M059J (cell line): ENCODE measurements at regions not wholly inside any gene's neighbourhood (a gene's known extent, or its start where the extent isn't known, plus 50 kb on each side); places are given as distances from the start of the nearest gene placed in this dataset.
"Not testable (repeated sequence)": the region's sequence is repeated elsewhere in the genome, so short reads cannot be mapped to it uniquely, and the experiment has no call there.

Experiments used
- DNase-seq: peaks from one replicate; pipeline ENCODE4 v3.0.0-alpha.2; 2012; ENCODE audit warnings: low read depth

DNA sequence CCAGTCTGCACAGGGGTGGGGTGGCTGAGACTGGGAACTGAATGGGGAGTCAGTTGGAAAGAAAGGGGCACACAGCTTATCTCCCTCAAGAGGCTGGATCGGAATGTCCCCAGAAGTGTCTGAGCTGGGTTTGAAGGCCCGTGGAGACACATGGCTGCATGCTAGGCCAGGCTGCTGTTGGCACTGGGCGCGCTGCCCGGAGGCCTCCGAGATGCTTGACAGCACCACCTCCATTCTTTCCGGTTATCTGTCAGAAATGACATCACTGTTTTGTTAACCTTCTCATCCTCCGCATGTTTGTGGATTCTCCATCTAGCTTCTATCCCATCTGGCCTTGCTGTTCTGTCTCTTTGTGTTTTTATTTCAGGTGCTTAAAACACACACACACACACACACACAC lies 85.5 kb downstream of the APIP start:
- DNase-seq = peak; percentile 23

DNA sequence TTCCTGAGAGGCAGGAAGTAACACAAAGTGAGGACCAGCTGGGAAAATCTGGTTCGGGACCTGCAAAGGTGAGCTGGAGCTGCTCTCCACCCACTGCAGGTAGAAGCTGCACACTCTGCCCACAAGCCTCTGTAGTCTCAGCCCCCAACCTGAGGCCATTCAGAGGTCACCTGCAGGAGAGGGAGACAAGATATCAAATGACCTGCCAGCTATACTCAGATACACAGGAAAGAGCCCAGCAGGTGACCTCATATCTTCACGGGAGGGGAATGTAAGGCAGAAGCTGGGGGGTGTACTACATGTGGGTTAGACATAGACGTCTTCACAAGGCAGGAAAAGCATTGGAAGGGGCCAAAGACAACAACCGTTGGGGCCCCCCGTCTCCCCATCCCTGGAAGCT lies 86.1 kb downstream of the APIP start:
- no peak for DNase-seq

DNA sequence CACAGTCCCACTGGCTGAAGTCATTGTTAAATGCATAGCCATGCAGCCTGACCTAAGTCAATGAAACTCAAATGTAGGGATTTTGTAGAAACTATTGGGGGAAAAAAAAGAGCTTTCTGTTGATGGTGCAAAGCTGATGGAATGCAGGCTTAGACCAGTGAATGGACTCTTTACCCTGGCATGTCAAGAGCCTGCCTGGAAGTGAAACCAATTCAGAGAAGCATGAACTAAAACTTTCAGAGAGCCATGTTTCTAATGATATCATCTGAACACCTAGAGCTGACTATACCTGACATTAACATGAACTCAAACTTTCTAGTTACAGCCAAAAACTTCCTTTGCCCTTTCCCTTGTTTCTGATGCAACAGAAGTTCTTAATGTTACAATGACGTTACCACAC lies 89.0 kb downstream of the APIP start:
- DNase-seq = no peak

DNA sequence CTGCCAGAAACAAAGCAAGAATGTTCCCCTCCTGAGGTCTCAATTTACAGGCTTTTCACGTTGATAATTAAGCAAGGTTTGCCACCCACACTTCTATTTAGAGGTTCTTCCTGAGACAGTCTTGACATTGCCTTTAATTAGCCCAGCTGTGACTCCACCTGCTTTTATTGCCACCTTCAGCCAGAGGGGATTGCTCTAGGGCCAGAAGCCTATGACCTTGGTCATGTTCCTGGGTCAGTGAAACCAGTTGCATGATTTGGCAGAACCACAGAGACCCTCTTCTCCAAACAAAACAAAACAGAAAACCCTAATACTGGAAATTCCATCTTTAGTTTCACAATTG lies 89.8 kb downstream of the APIP start:
- DNase-seq = no peak

DNA sequence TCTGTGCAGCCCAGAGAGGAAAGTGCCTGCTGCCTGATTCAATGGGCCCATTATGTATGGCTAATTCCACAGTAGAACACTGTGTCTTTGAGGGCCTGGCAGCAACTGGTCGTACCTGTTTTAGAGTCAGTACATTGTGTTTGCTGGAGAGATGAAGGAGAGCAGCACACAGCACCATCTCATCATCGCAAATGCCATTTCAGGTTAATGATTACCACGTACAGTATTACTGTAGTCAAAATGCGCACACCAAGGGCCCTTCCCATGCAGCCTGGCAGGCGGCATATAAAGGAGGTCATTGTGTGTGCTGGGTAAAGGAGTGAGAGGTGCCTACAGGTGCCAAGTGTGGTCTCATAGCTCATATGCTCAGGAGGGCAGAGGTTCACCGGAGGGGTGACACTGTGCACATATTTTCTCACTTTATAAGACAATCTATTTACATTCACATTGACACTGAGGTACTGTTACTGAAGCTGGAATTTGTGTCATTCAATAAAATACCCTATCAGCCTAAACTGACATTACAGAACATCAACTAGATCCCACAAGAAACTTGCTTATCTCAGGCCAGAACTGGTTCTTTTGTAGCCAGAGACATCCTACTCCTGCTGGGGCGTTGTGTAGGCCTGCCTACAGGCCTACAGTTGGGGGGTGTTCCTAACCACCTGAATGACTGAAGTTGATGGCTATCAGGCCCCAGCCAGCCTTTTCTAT lies 90.4 kb downstream of the APIP start:
- DNase-seq = no peak

DNA sequence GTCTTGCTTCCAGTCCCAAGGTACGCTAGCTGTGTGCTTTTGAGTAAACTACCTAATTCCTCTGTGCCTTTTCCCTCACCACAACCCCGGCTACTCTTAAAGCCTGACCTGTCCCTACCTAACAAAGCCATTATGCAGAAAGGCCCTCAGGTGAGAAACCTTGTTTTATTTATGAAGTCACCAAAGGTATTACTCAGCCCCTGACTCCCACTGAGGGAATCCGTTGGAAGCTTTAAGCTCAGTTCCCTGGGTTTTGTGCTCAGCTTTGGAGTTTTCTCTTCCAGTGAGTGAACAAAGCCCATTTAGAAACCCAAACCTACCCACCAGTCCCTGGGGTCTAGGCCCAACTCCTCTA lies 90.9 kb downstream of the APIP start:
- DNase-seq = no peak

DNA sequence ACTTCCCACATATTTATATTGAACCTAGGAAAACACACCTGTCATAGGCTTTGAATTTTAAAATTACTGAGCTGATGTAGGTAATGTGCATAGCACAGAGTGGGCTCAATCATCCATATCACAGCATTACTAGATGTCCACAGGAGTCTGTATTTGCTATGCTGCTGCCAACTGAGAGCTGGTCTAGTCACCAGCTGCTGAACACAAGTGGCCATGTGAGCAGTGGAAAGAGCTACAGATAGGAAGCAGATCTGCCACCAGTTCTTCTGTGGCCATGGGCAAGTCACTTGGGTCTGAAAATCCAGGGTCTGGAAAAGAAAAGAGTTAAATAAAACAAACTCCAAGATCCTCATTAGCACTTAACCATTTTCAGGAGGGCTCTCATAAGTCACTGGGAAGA lies 91.8 kb downstream of the APIP start:
- DNase-seq = no peak

DNA sequence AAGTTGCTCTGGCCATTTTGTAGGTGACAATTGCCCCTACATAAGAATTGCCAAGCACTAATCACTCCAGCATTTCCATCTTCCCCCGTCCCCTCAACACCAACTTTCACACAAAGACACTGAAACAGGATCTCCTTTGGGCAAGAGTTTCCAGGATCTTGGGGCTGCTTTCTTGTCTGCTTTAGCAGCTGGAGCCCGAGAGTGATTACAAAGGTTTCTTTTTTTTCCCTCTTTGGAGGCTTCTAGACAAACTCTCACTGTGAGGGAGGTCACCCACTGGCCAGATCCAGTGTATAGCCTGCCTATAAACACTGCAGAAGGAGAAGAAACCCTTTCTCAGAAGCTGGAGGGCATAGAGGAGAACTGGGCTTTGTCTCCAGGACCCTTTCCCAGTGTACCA lies 92.5 kb downstream of the APIP start:
- DNase-seq = no peak

DNA sequence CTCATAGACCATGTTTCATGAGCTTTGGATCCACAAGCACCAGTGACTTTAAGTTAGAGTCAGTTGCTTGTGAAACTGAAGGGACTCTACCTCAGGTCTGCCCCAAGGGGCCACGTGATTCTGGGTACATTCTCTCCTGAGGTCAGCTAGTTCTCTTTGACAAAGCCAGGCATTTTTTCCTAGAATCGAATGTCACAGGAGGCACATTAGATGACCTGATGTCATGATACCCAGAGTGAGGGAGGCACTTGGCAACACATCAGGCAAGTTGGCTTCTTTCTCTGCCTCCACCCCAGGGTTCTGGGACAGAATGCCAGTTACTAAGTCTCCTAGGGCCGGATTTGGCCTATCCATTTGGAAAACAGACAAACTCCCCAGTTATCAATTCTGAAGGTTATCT lies 93.0 kb downstream of the APIP start:
- DNase-seq = no peak

DNA sequence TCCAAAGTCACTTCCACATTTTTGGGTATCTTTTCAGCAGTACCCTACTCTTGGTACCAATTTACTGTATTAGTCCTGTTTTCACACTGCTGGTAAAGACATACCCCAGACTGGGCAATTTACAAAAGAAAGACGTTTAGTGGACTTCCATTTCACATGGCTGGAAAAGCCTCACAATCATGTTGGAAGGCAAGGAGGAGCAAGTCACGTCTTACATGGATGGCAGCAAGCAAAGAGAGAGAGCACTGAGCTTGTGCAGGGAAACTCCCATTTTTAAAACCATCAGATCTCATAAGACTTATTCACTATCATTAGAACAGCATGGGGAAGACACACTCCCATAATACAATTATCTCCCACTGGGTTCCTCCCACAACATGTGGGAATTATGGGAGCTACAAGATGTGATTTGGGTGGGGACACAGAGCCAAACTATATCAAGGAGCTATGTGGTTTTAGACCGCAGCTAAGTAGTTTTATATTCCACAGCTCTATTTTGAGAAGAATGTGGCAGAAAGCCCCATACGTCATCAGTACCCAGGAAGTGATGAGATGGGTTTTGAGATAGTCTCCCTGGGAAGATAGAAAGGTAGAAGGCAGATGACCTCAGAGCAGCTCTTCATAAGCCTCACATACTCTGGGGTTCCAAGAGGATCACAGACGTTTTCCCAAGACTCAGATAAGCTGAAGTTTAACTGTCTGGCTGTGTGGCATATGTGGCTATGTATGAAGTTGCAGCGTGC lies 96.3 kb downstream of the APIP start:
- peak; percentile 48 for DNase-seq

DNA sequence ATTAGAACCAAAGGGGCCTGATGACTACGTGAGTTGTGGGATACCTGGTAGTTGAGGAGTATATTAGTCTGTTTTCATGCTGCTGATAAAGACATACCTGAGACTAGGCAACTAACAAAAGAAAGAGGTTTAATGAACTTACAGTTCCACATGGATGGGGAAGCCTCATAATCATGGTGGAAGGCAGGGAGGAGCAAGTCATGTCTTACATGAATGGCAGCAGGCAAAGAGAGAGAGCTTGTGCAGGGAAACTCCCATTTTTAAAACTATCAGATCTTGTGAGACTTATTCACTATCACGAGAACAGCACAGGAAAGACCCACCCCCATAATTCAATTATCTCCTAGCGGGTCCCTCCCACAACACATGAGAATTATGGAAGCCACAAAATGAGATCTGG lies 98.4 kb downstream of the APIP start:
- not testable (repeated sequence) for DNase-seq

DNA sequence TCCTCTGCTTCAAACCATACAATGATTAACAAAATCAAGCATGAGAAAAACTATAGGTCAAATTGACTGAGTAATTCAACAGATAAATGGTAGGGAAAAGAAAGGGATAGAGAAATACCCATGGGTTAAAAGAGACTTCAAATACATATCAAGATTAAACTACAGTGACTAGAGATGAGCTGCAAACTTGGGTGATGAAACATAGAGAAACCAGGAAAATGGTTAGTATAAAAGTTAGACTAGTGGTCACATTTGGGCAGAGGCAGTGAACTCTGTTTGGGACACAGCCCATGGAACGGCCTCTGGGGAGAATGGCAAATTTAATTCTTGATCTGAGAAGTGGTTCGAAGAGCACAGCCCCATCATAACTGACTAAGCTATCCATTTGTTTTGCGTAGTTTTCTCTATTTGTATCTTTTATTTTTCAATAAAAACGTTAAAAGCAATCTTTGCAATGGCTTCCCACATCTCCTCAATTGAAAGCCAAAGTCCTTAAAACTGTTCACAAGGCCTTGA lies 99.4 kb downstream of the APIP start:
- no peak for DNase-seq

DNA sequence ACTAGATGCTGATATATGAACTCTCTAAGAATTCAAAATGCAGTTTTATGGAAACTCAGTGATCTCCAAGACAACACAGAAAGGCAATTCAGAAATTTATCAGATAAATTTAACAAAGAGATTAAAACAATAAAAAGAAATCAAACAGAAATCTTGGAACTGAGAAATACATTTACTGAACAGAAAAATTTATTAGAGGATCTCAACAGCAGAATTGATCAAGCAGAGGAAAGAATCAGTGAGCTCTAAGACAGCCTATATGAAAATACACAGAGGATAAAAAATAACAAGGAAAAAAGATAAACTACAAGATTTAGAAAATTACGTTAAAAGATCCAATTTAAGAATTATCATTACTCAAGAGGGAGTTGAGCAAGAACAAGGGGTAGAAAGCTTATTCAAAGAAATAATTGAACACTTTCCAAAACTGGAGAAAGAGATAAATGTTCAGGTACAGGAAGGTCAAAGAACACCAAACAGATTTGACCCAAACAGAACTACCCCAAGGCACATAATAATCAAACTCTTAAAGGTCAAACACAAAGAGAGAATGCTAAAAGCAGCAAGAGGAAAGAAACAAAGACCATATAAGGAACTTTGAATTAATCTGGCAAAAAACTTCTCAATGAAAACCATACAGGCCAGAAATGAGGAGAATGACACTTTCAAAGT lies 103.1 kb downstream of the APIP start:
- DNase-seq = no peak

DNA sequence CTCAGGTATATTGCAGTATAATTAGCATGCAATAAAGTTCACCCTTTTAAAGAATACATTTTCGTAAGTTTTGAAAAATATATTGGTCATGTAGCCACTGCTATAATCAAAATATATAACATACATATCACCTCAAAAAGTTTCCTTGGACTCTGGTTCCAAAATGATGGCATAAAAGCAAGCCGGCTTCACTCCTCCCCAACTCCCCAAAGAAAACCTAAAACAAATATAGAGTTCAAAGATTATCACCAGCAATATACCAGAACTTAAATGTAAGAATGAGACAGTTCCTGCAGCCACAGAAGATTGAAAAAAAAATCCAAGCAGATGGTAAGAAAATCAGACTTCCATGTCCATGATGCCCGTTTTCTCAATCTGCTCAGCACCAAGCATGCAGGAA lies 104.3 kb downstream of the APIP start:
- DNase-seq = no peak

DNA sequence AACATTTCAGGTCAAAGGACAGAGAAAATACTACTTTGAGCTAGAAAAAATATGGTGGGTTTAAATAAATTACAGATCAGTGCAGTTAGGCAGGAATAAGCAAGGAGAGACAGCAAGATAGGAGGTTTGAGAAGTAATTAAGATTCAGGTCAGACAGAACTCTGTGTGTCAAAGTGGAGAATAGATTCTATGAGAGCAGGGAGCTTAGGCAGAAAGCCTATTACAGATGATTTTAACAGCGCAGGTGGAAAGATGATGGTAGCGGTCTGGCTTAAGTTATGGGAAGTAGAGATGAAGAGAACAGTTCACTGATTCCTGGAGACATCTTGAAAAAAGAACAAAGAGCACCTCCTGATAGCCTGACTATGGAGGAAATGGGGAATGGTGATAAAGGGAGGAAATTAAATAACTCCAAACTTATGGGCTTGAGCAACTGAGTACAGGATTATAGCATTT lies 106.0 kb downstream of the APIP start:
- no peak for DNase-seq

DNA sequence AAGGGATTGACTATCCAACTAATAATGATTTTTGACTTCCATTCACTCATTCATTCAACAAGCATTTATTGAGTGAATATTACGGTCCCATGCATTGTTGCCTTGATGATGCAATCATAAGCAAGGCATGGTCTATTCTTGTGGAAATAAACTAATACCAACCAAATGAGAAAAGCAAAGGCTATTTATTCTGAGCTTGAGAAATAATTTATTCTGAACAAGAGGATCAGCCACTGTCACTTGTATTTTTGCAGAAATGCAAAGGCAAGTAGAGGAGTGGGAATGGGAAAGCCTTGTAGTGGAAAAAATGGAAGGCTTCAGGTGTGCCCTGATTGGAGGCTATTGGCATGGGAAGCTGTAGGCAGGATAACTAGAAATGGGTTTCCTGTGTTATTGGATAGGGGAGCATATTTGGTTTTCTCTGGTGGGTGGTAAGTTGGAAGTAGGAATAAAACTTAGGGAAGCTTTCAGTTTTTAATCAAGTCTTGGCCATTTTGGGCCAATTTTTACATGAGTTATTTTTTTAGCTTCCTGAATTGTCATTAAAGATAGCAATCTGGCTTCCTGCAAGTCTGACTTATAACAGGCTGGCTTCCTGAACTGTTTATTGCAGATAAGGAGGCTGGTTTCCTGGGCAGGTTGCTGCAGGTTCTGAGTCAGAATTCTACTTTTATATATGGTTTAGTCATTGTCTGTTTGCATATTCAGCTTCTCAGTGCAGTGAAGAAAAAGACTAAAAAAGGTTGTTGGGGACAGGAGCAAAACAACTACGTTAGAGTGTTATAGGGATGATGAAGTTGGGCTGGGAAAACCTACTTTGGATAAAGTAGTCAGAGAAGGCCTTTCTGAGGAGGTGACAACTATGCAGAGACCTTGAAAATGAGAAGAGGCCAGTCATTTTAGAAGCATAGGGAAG lies 106.7 kb downstream of the APIP start:
- peak; percentile 89 for DNase-seq

DNA sequence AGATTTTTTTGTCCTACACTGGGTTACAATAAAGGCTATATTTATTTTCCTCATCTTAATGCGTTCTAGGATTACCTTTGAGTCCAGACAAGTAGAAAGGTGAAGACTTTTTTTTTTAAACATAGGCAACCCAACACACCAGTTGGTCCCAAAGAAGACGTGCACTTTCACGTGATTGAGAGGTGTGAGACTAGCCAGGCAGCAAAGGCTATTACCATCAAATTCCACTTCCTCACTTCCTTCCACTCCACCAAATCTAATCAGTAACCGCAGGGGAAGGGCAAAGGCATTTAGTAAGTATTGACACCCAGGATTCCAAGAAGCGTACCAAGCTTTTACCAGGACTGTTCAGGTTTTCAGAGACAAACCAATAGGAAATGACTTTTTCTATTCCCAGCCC lies 109.3 kb downstream of the APIP start:
- no peak for DNase-seq

DNA sequence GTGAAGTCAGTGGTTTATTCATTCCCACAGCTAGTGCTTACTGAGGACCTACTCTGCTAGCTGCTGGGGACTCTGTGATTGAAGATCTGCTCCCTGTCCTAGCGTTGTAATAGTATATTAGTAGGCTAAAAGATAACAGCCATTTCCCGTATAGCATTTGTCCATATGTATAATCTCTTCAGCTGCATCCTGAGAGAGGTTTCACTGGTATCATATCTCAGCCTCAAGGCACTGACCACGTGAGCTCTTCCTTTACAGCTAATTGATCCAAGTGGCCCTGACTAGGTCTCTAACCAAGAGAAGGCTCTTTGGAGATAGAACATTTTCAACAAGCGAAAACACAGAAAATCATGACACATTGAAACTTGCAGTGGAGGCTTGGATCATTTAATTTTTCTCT lies 110.2 kb downstream of the APIP start:
- DNase-seq = no peak

DNA sequence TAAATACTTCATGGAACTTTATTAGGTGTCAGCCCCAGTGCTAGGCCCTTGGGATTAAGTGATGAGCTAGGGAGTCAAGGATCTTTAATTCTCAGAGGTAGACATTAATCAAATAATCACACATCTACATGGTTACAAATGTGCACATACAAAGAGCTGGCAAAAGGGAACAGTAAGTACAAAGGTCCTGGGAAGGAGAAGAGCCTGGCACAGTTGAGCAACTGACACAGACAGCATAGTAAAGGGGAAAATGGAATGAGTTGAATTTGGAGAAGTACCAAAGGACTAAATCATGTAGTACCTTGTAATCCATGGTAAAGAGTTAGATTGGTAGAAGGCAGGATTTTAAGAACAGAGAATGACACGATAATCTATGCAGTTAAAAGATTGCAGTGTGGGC lies 116.3 kb downstream of the APIP start:
- no peak for DNase-seq

DNA sequence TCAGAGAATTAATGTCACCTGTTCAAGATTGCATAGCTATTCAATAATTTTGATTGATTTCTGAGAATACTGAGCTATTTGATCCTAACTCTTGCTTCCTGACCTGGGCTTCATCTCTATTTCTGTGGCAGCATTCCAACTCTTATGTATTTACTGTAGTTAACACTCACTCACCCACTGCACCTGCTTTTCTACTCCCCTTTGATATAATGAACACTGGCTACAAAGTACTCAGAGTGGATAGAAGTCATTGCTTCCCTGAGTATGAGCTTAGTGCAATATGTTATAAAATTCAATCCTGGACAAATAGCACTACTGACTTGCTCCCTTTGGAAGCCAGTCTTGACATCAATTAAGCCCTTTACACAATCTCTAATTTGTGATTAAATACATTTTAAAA lies 117.2 kb downstream of the APIP start:
- no peak for DNase-seq

DNA sequence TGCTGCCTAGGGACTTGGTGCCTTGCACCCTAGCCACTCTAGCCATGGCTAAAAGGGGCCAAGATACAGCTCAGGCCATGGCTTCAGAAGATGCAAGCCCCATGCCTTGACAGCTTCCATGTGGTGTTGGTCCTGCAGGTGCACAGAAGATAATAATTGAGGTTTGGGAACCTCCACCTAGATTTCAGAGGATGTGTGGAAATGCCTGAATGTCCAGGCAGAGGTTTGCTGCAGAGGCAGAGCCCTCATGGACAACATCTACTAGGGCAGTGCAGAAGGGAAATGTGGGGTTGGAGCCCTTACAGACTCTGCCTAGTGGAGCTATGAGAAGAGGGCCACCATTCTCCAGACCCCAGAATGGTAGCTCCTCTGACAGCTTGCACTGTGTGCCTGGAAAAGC lies 118.7 kb downstream of the APIP start:
- not testable (repeated sequence) for DNase-seq

DNA sequence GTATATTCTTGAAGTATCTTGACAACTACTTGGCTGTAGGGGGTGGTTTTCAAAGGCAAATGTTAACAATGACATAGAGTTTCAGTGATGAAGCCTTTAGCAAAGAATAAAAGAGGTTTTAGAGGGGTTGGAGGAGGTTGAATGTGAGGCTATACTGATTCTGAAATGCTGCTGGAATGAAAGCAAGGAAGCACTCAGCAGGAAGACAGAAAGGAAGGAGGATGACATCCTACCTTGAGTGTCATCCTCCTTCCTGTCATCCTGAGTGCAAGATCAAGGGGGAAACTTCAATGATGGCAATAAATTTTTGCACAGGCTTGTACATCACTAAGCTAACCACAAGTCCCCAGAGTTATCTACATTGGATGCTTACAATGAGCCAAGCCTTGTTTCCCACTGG lies 120.5 kb downstream of the APIP start:
- DNase-seq = no peak
